ENCODE measurements at regions not wholly inside any gene's neighbourhood (a gene's known extent, or its start where the extent isn't known, plus 50 kb on each side); places are given as distances from the start of the nearest gene placed in this dataset.

DNA sequence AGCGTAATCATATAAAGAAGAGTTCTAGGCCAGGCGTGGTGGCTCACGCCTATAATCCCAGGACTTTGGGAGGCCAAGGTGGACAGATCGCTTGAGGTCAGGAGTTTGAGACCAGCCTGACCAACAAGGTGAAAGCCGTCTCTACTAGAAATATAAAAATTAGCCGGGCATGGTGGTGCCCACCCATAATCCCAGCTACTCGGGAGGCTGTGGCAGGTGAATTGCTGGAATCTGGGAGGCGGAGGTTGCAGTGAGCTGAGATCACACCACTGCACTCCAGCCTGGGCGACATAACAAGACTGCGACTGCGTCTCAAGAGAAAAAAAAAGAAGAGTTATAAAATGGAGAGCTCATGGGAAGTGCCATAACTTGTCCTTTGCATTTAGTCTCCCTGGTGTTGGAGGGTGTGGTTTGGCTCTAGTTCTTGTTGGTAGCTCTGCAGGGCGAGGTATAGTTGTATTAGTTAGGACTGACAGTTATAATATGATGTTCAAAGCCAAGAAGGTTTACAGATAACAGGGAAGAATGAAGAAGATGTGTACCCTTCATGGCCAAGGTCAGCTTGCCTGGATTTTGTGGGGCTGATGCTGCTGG, 54.8 kb downstream of the UTRN start:
- intact Hi-C loops (cut with DNase I; ENCODE audit: low total_unique reads): no loop called here
- peaks cover 10 to 98% (median 60%) of the 10 kb centered on the region in 4 donors for H3K4me1 ChIP-seq

DNA sequence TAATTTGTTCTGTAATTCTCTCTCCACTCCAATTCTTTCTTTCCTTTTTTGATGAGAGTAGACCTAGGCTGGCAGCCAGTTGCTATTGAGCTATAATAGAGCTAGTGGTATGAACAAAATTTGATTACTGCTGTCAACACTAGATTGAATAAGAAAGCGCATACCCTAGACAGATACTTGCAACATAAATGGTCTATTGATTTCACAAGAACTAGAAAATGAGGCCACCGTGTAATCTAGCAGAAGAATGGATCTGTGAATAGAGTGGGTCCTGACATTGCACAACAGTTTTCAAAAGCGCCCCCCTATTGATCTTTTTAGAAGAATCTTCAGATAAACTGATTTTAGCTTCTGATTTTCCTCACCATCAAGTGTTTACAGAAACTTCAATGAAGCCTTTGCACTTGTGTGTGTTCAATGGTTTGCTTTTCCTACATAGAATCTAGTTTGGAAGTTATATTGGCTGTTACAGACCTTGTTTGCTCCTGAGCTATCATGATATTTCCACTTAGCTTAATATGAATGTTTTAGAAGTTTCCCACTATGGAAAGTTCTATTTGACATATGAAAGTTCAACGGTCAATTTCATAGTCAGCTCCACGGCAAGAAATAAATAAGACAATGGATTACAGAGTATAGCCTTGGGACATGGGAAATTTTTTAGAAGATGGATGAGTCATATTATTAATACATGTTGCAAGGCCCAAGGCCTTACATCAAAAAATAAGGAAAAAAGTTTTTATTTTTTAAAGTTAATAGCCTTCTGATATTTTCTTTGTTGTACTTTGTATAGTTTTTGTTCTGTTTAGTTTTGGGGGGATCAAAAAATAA, 55.6 kb downstream of the UTRN start:
- TF ChIP-seq, protein P1, sequence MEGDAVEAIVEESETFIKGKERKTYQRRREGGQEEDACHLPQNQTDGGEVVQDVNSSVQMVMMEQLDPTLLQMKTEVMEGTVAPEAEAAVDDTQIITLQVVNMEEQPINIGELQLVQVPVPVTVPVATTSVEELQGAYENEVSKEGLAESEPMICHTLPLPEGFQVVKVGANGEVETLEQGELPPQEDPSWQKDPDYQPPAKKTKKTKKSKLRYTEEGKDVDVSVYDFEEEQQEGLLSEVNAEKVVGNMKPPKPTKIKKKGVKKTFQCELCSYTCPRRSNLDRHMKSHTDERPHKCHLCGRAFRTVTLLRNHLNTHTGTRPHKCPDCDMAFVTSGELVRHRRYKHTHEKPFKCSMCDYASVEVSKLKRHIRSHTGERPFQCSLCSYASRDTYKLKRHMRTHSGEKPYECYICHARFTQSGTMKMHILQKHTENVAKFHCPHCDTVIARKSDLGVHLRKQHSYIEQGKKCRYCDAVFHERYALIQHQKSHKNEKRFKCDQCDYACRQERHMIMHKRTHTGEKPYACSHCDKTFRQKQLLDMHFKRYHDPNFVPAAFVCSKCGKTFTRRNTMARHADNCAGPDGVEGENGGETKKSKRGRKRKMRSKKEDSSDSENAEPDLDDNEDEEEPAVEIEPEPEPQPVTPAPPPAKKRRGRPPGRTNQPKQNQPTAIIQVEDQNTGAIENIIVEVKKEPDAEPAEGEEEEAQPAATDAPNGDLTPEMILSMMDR (IDR thresholded peaks at IDR 0.05): no peak
- Histone ChIP-seq H3K27me3 (no peaks in the 10 kb centered on the region), H3K4me1 (peaks cover 10 to 98% (median 56%) of the 10 kb centered on the region in 4 donors), H3K27ac (peak overlapping the region; percentile 15 to 33), H3K9me3 (no peaks in the 10 kb centered on the region), H3K36me3 (no peaks in the 10 kb centered on the region), H3K4me3 (no peak overlapping the region)
- no peak for DNase-seq
- intact Hi-C loops (cut with DNase I; ENCODE audit: low total_unique reads): no loop called here

More for the DNA sequence above, 54.8 kb downstream of the UTRN start:
- Histone ChIP-seq H3K4me3 (no peak overlapping the region), H3K36me3 (no peaks in the 10 kb centered on the region), H3K27ac (peak overlapping the region; percentile 15 to 33), H3K27me3 (no peaks in the 10 kb centered on the region), H3K9me3 (no peaks in the 10 kb centered on the region)
- DNase-seq: no peak
- TF ChIP-seq, protein P1 (IDR thresholded peaks at IDR 0.05): no peak

DNA sequence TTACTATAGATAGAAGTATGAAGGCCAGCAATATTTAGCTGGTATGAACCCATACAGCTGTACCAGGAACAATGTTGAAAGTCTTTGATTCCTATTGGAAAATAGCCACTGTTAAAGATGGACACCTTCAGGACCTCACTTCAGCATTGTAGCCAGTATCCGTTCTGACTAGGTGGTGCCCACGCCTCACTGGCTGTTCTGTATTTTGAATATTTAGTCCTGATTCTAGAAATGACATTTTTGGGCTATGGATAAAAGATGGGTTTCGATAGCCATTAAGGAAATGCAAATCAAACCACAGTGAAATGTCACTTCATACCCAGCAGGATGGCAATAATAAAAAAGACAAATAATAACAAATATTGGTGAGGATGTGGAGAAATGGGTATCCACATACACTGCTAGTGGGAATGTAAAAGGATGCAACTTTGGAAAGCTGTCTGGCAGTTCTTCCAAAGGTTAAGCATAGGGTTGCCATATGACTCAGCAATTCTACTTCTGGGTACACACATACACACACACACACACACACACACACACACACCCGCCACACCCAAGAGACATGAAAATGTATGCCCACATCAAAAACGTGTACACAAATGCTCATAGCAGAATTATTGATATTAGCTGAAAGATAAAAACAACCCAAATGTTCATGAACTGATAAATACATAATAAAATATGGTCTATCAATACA, 56.8 kb downstream of the UTRN start:
- Histone ChIP-seq H3K4me1 (peaks cover 10 to 99% (median 59%) of the 10 kb centered on the region in 4 donors), H3K27me3 (no peaks in the 10 kb centered on the region), H3K4me3 (no peak overlapping the region), H3K9me3 (no peaks in the 10 kb centered on the region), H3K27ac (peak overlapping the region in 1 of 2 donors; percentile 1), H3K36me3 (no peaks in the 10 kb centered on the region)
- intact Hi-C loops (cut with DNase I; ENCODE audit: low total_unique reads): no loop called here
- no peak for DNase-seq
- TF ChIP-seq, protein P1 (IDR thresholded peaks at IDR 0.05): no peak

DNA sequence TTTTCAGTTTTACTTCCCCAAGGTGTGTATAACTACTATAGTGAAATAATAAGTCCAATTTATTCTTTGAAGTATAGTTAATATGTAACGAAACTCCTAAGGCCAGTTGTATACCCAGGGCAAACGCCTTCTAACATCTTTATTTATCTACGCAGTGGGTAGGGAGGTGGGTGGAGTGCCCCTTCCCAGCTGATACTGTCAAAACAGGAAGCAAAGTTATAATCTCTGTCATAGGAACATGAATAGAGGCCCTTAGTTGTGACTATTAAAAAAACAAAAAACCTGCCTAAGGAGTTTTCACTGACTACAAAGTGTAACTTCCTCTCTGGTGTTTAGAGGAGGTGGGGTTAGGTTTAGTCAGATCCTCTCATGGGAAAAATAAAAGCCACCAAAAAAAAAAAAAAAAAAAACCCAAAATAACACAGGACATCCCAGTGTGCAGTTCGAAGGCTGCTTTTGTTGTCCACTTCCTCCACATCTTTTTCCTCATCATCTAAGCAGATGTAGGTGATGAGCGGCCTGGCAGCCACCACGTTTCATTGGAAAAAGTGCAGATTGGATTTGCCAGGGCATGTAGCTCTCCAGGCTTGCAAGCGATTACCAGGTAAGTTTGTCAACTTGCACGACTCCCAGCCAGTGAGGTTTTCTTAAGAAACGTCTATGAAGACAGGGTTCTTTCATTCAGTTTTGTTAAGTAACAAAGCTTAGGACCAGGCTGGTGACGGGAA, 58.7 kb downstream of the UTRN start:
- intact Hi-C loops (cut with DNase I; ENCODE audit: low total_unique reads): no loop called here
- Histone ChIP-seq H3K4me3 (peak overlapping the region in 1 of 2 donors; percentile 1), H3K9me3 (no peaks in the 10 kb centered on the region), H3K27me3 (no peaks in the 10 kb centered on the region), H3K36me3 (no peaks in the 10 kb centered on the region), H3K4me1 (peaks cover 4 to 94% (median 50%) of the 10 kb centered on the region in 4 donors), H3K27ac (peak overlapping the region in 1 of 2 donors; percentile 17)
- TF ChIP-seq, protein P1 (IDR thresholded peaks at IDR 0.05): no peak
- no peak for DNase-seq

DNA sequence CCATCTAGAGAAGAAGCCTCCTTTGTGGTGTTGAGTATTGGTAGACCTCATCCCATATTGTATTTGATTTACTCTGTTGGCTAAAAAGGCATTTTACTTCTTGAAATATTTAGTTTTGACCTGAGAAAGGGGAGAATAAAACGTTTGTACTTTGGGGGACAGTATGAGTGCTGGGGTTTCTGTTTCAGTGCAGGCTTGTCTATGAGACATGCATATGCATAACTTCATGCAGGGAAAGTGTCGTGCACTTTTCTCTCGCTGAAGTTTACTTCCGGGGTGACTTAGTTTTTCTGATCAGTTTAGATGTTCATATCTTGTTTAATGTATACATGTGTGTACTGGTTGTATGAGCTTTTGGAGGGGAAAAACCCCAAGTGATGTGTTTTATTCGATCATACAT, 59.5 kb downstream of the UTRN start:
- intact Hi-C loops (cut with DNase I; ENCODE audit: low total_unique reads): no loop called here
- Histone ChIP-seq H3K27me3 (no peaks in the 10 kb centered on the region), H3K4me3 (peak overlapping the region in 1 of 2 donors; percentile 1), H3K27ac (peak overlapping the region in 1 of 2 donors; percentile 17), H3K9me3 (no peaks in the 10 kb centered on the region), H3K36me3 (no peaks in the 10 kb centered on the region), H3K4me1 (peaks cover 4 to 94% (median 44%) of the 10 kb centered on the region in 4 donors)
- DNase-seq: no peak
- TF ChIP-seq, protein P1 (IDR thresholded peaks at IDR 0.05): no peak

All from tibial artery (tissue), 4 donors.